ENCODE measurements at regions not wholly inside any gene's neighbourhood (a gene's known extent, or its start where the extent isn't known, plus 50 kb on each side); places are given as distances from the start of the nearest gene placed in this dataset.

GRCh38 chr1:68820151-68820550 is 323.3 kb upstream of the DEPDC1 start:
- Histone ChIP-seq H3K36me3 (no peaks in the 10 kb centered on the region), H3K4me3 (no peak overlapping the region), H3K27me3 (no peaks in the 10 kb centered on the region), H3K4me1 (ENCODE audit: insufficient read depth) (no peaks in the 10 kb centered on the region), H3K9me3 (no peaks in the 10 kb centered on the region), H3K27ac (no peak overlapping the region)
- DNase-seq, result no peak
- intact Hi-C loops (cut with DNase I), result no loop called here
- WGBS, 3 donors, result 0 to 9% (median 2%) methylated on average over 1 of the region's 1 CpG
- TF ChIP-seq EP300 (IDR thresholded peaks at IDR 0.05) (no peak), POLR2A (IDR thresholded peaks at IDR 0.05) (no peak)
- TF ChIP-seq, protein P1, sequence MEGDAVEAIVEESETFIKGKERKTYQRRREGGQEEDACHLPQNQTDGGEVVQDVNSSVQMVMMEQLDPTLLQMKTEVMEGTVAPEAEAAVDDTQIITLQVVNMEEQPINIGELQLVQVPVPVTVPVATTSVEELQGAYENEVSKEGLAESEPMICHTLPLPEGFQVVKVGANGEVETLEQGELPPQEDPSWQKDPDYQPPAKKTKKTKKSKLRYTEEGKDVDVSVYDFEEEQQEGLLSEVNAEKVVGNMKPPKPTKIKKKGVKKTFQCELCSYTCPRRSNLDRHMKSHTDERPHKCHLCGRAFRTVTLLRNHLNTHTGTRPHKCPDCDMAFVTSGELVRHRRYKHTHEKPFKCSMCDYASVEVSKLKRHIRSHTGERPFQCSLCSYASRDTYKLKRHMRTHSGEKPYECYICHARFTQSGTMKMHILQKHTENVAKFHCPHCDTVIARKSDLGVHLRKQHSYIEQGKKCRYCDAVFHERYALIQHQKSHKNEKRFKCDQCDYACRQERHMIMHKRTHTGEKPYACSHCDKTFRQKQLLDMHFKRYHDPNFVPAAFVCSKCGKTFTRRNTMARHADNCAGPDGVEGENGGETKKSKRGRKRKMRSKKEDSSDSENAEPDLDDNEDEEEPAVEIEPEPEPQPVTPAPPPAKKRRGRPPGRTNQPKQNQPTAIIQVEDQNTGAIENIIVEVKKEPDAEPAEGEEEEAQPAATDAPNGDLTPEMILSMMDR (IDR thresholded peaks at IDR 0.05), result no peak

DNA sequence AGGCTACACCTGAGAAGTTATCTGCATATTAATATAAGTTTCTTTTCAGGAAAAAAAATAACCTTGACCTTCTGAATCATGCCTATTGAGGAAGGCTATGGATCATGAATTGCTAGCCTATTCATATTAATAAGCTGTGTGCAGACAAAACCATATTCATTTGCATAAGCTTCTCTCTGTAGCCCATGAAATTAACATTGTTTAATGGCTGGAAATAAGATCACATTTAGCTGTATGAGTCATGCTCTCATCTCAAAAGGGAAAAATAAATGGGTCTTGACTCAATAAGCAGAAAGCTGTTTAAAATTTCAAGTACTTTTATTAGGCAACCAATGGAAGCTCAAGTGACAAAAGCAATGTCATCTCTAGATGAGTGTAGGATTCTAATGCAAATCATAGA is 330.0 kb upstream of the DEPDC1 start:
- no peak overlapping the region for H3K27ac ChIP-seq
- intact Hi-C loops (cut with DNase I), result no loop called here
- H3K27me3 ChIP-seq, result no peaks in the 10 kb centered on the region
- TF ChIP-seq EP300 (IDR thresholded peaks at IDR 0.05) (no peak), POLR2A (IDR thresholded peaks at IDR 0.05) (no peak)
- TF ChIP-seq, protein P1 (IDR thresholded peaks at IDR 0.05), result no peak
- no peak for DNase-seq
- H3K4me3 ChIP-seq, result no peak overlapping the region
- no peaks in the 10 kb centered on the region for H3K4me1 ChIP-seq (ENCODE audit: insufficient read depth)
- H3K36me3 ChIP-seq, result no peaks in the 10 kb centered on the region
- no peaks in the 10 kb centered on the region for H3K9me3 ChIP-seq

DNA sequence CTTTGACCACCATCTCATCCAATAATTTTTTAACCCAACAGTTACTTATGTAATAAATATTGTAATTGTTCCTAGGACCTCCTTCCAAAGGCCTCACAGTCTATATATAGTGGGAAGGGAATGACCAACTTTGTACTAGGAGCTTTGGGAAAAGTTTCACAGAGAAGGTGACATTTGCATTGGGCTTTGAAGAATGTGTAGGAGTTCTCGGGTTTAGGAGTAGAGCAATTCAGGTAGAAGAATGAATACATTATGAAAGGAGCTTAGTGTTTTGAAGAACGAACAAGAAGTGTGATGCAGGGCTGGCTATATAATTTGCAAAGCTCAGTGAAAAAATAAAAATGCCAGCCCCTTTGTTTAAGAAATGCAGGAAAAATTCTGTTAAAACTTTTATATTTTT is 330.4 kb upstream of the DEPDC1 start:
- Histone ChIP-seq H3K9me3 (no peaks in the 10 kb centered on the region), H3K27ac (no peak overlapping the region), H3K27me3 (no peaks in the 10 kb centered on the region), H3K36me3 (no peaks in the 10 kb centered on the region), H3K4me3 (no peak overlapping the region), H3K4me1 (ENCODE audit: insufficient read depth) (no peaks in the 10 kb centered on the region)
- TF ChIP-seq POLR2A (IDR thresholded peaks at IDR 0.05), result no peak
- no peak for TF ChIP-seq EP300 (IDR thresholded peaks at IDR 0.05)
- TF ChIP-seq, protein P1 (IDR thresholded peaks at IDR 0.05), result no peak
- DNase-seq, result no peak
- 84 to 95% (median 87%) methylated on average over 2 of the region's 2 CpGs for WGBS, 3 donors
- intact Hi-C loops (cut with DNase I), result no loop called here

- 74 to 83% (median 79%) methylated on average over 3 of the region's 3 CpGs for WGBS, 3 donors
- H3K27me3 ChIP-seq, result no peaks in the 10 kb centered on the region
- no peak overlapping the region for H3K4me3 ChIP-seq
- TF ChIP-seq POLR2A (IDR thresholded peaks at IDR 0.05) (no peak), EP300 (IDR thresholded peaks at IDR 0.05) (no peak)
- TF ChIP-seq, protein P1 (IDR thresholded peaks at IDR 0.05), result no peak
- no peaks in the 10 kb centered on the region for H3K4me1 ChIP-seq (ENCODE audit: insufficient read depth)
- no peaks in the 10 kb centered on the region for H3K36me3 ChIP-seq
- DNase-seq, result no peak
- no peaks in the 10 kb centered on the region for H3K9me3 ChIP-seq
- intact Hi-C loops (cut with DNase I), result no loop called here
- H3K27ac ChIP-seq, result no peak overlapping the region
These were observed 331.1 kb upstream of the DEPDC1 start for GRCh38 chr1:68828013-68828412.

- intact Hi-C loops (cut with DNase I), result no loop called here
- no peaks in the 10 kb centered on the region for H3K4me1 ChIP-seq (ENCODE audit: insufficient read depth)
- 0% methylated on average over 1 of the region's 1 CpG for WGBS, 3 donors
- TF ChIP-seq POLR2A (IDR thresholded peaks at IDR 0.05), result no peak
- TF ChIP-seq, protein P1 (IDR thresholded peaks at IDR 0.05), result no peak
- TF ChIP-seq EP300 (IDR thresholded peaks at IDR 0.05), result no peak
- no peaks in the 10 kb centered on the region for H3K36me3 ChIP-seq
- H3K9me3 ChIP-seq, result no peaks in the 10 kb centered on the region
- no peak overlapping the region for H3K4me3 ChIP-seq
- no peak overlapping the region for H3K27ac ChIP-seq
- no peaks in the 10 kb centered on the region for H3K27me3 ChIP-seq
- no peak for DNase-seq
These were observed 334.4 kb upstream of the DEPDC1 start for GRCh38 chr1:68831281-68831680.
